GM21825 (cell line): ENCODE measurements at regions not wholly inside any gene's neighbourhood (a gene's known extent, or its start where the extent isn't known, plus 50 kb on each side); places are given as distances from the start of the nearest gene placed in this dataset.

Experiments
- ATAC-seq: cut with Tn5 transposase; IDR thresholded peaks from one replicate; pipeline ENCODE4 v1.9.1; 2021; ENCODE audit warnings: mild to moderate bottlenecking, moderate library complexity; ENCODE audit not compliant: unreplicated experiment

DNA sequence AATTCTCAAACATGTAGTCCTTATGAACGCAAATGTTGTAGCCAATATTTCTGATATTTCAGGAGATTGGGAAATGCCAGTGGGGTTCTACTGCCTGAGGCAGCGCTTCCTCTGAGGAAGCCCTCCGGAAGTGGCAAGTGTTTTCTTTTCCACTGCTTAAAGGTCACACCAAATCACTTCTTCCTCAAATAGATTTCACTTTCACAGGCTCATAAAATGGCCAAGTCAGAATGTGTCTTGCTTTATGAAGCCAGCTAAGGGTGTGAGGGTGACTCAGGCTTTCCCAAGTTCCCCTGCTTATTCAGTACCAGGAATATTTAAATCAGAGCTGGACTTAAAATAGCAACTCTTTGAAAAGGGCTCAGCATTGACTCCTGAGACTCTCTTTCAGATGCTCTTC lies 514.2 kb upstream of the DIPK2B start:
- ATAC-seq, result peak; percentile 39

GRCh38 chrX:45712067-45712466 lies 511.4 kb upstream of the DIPK2B start:
- ATAC-seq, result no peak

DNA sequence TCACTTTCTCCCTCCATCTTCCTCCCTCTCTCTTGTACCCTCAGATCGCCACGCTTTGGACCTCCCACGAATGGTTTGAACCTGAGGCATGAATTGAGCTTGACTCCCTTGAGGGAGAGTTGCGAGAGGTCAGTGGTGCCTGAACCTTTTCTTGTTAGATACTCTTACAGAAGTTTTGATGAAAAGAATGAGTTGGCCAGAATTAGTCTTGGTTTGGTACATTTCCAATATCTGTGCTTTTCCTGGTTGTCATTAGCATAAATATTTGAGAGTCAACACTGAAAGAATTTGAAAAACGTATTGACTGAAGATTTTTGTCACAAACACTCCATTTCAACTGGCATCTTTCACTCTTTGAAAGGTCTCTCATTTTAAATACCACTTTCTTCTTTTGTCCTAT lies 510.6 kb upstream of the DIPK2B start:
- no peak for ATAC-seq

- peak; percentile 80 for ATAC-seq
Observed at GRCh38 chrX:45710081-45710801, 509.6 kb upstream of the DIPK2B start.

GRCh38 chrX:45709381-45709780 lies 508.7 kb upstream of the DIPK2B start:
- no peak for ATAC-seq

DNA sequence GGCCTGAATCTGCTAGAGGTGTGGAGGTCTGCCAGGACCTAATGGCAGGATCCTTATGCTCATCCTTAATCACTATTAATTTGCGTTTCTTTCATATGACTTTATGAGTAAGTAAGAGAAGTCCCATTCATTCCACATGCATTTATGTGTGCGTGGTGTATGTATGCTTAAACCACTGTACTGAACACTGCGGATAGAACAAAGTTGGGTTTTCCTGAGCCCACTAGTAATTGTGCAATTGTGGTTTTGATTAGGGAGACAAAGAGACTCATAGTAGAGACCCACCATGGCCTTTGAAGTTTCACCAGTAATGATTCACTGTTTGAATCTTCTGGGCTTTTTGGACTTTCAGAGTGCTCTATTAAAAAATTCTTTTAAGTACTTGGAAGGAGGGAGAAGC lies 498.5 kb upstream of the DIPK2B start:
- no peak for ATAC-seq

DNA sequence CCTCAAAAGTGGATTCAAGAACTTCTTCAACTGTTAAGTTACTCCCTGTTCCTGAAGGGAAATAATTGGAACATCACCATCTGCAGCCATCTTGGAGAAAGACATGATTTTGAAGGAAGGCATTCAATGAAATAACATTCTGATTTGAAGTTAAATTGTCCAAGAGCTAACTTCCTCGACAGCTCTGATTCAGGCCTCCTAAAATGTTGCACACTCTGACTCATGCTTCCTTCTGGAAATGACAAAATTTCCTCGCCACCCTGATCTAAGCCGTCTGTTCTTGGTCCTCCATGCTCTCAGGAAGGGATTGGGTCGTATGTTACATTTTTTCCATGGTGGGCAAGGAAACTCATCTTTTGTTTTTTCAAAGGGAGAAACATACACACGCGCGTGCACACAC lies 496.9 kb upstream of the DIPK2B start:
- no peak for ATAC-seq

- ATAC-seq, result no peak
Observed at GRCh38 chrX:45696736-45697135, 496.1 kb upstream of the DIPK2B start.

GRCh38 chrX:45689971-45690370 lies 489.3 kb upstream of the DIPK2B start:
- no peak for ATAC-seq

- no peak for ATAC-seq
Observed at GRCh38 chrX:45683914-45684313, 483.2 kb upstream of the DIPK2B start.

DNA sequence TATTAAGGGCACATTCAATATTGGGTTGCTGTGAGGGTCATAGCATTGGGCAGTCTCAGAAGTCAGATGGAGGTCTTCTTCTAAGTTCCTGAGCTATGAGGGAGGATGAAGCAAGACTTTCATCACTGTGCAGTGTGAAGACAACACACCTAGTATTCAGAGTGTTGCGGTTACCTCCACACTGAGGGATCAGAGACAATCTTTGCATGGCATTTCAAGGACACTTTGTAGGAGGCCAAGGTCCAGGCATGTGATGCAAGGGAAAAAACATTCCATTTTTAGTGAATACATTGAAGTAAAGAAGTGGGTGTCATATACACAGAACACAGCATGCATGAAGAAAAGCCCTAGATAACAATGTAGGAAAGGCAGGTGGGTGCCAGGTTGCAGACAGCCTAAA lies 481.2 kb upstream of the DIPK2B start:
- ATAC-seq, result no peak

DNA sequence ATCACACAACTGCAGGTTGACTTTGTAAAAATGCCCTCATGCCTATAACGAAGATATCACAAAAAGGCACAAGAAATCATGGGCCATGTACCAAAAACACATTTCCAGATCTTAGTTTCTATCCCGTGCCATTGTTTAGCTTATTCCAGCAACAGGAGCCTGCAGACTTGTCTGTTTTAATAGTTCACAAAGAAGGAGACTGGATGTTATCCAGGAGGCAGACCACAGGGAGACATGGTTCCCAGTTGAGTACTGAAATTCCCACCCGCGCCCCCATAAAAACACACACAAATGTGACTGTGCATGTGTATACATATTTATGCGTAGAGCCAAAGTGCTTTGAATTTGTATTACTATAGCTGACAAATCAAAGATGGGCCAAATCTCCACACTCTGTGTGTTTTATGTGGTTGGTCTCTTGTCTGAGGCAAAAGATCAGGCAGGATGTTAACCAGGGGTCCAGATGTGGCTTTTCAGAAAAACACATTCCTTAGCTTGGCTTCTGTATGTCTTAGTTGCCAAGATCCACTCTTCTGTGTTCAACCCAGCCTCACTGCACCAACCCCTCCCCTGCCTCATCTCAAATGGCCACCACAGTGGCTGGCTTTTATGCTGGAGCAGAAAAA lies 469.2 kb upstream of the DIPK2B start:
- no peak for ATAC-seq

GRCh38 chrX:45668686-45669443 lies 468.2 kb upstream of the DIPK2B start:
- ATAC-seq, result no peak

DNA sequence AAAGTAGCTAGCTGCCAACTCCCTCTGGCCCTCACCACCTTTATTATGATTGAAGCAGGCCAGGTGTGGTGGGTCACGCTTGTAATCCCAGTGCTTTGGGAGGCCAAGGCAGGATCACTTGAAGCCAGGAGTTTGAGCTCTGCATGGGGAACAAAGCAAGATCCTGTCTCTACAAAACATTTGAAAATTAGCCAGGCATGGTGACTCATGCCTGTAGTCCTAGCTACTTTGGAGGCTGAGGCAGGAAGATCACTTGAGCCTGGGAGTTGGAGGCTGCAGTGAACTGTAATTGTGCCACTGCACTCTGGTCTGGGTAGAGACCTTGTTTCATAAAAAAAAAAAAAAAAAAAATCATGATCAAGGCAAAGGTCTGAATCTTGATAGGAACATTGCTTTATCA lies 467.0 kb upstream of the DIPK2B start:
- ATAC-seq, result no peak

DNA sequence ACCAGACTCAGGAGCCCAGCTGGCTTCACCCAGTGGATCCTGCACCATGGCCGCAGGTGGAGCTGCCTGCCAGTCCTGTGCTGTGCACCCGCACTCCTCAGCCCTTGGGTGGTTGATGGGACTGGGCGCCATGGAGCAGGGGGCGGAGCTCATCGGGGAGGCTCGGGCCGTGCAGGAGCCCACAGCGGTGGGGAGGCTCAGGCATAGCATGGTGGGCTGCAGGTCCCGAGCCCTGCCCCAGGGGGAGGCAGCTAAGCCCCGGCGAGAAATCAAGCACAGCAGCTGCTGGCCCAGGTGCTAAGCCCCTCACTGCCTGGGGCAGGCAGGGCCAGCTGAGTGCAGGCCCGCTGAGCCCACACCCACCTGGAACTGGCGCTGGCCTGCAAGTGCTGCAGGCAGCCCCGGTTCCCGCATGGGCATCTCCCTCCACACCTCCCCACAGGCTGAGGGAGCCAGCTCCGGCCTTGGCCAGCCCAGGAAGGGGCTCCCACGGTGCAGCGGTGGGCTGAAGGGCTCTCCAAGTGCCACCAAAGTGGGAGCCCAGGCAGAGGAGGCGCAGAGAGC lies 464.1 kb upstream of the DIPK2B start:
- no peak for ATAC-seq

DNA sequence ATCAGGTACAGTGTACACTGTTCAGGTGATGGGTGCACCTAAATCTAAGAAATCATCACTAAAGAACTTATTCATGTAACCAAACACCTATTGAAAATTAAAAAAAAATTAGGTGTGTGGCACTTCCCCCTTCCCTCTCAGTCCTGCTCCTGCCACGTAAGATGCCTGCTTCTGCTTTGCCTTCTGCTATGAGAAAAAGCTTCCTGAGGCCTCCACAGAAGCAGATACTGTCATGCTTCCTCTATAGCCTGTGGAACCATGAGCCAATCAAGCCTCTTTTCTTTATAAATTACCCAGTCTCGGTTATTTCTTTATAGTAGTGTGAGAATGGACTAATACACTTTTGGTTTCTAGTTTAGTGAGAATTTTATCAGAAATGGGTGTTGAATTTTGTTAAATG lies 459.8 kb upstream of the DIPK2B start:
- ATAC-seq, result no peak

GRCh38 chrX:45633419-45633818 lies 432.7 kb upstream of the DIPK2B start:
- no peak for ATAC-seq

DNA sequence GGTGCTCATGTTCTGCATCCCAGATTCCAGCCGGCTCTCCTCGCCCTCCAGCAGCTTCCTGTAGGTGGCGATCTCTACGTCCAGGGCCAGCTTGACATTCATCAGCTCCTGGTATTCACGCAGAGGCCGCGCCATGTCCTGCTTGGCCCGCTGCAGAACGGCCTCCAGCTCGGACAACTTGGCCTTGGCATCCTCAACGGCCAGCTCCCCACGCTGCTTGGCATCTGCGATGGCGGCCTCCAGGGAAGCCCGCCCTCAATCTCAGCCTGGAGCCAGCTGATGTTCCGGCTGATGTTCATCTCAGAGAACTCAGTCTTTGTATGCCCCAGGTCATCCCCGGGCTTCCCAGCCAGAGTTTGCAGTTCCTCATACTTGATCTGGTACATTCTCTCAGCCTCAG lies 431.8 kb upstream of the DIPK2B start:
- no peak for ATAC-seq

DNA sequence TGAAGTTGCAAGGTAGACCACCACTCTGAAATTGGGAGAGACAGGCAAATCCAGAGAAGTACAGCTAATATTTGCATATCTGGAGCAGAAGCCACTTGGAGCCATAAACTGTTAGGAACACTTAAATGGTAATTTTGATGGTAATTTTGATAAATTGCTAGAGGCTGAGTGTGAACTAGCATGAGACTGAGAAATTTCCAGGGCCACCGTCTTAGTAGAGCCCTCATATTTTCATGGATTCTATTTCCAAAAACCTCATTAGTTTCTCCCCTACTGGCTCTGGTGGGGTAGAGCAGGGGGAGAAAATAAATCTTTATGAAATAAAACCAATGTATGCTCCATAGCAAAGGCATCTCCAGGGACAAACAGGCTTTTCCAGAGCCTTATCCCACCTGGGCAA lies 429.4 kb upstream of the DIPK2B start:
- no peak for ATAC-seq

DNA sequence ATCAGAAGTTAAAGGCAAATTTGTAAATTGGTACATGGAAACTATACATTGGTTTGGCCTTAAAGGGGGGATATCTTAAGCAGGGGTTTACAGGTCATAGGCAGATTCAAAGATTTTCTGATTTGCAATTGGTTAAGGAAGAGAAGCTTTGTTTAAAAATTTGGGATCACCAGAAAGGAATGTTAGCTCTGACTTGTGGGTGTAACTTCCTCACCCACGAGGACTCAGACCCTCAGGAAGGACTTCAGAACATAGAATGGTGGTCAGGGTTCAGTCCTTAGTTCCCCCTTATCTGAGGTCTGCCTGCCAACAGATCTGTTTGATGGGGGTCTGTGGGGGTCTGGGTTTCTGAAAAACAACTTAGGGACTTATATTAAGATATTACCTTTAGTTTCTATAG lies 427.4 kb upstream of the DIPK2B start:
- no peak for ATAC-seq

GRCh38 chrX:45623266-45623665 lies 422.6 kb upstream of the DIPK2B start:
- ATAC-seq, result no peak

DNA sequence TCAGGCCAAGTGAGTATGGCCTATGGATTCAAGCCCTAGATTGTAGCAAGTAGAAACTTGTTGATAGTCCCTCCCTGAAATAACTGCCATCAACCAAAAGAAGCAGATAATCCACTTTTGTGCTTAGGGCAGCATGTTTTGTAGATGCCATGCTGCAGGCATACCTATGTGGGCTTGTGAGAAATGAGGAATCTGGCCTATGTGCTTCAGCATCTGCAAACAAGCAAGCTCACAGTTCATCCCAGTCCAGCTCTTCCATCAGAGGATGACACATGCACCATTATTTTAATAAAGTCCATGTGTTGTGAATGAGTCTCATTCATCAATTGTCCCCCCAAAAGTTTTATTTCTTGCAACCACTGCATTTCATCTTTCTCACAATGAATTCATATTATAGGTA lies 421.9 kb upstream of the DIPK2B start:
- ATAC-seq, result no peak
